ENCODE measurements at regions not wholly inside any gene's neighbourhood (a gene's known extent, or its start where the extent isn't known, plus 50 kb on each side); places are given as distances from the start of the nearest gene placed in this dataset.

DNA sequence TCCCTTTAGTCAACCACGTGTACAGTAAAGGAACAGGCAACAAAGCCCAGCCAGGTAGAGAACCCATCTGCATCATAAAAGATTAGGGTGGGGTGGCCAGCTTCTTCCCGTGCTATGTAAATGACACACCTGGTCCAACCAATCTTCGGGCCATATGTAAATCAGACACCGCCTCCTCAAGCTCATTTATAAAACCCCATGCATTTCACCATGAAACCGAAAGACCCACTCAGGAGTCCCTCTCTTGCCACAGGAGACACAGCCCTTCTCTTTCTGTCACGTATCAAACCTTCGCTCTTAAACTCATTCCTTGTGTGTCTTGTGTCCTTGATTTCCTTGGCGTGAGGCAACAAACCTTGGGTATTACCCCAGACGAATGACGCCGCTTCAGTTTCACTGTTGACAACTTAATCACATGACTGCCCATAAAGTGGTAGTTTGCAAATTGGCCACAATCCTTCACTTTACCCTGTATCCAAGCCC, 59.8 kb upstream of the TBPL2 start:
- Histone ChIP-seq H3K27ac (ENCODE audit: low read depth, low read length) (no peak overlapping the region), H3K9ac (ENCODE audit: low read length) (no peak overlapping the region), H3K4me3 (ENCODE audit: low read length) (peak overlapping the region; percentile 3)

GRCh38 chr14:55500708-55501107, 60.3 kb upstream of the TBPL2 start:
- no peaks in the 10 kb centered on the region for H3K27me3 ChIP-seq (ENCODE audit: control insufficient read depth, insufficient read depth, low read length)
- no peaks in the 10 kb centered on the region for H3K4me1 ChIP-seq (ENCODE audit: control insufficient read depth, insufficient read depth, low read length)
- no peaks in the 10 kb centered on the region for H3K36me3 ChIP-seq (ENCODE audit: control insufficient read depth, insufficient read depth, low read length)
- no peak overlapping the region for H3K4me3 ChIP-seq (ENCODE audit: low read length)
- no peak overlapping the region for H3K9ac ChIP-seq (ENCODE audit: low read length)
- H3K27ac ChIP-seq (ENCODE audit: low read depth, low read length): no peak overlapping the region

More for the DNA sequence above, 59.8 kb upstream of the TBPL2 start:
- Histone ChIP-seq H3K27me3 (ENCODE audit: control insufficient read depth, insufficient read depth, low read length) (no peaks in the 10 kb centered on the region), H3K36me3 (ENCODE audit: control insufficient read depth, insufficient read depth, low read length) (no peaks in the 10 kb centered on the region), H3K4me1 (ENCODE audit: control insufficient read depth, insufficient read depth, low read length) (no peaks in the 10 kb centered on the region)

- Histone ChIP-seq H3K4me1 (ENCODE audit: control insufficient read depth, insufficient read depth, low read length) (no peaks in the 10 kb centered on the region), H3K27me3 (ENCODE audit: control insufficient read depth, insufficient read depth, low read length) (no peaks in the 10 kb centered on the region), H3K9ac (ENCODE audit: low read length) (no peak overlapping the region), H3K4me3 (ENCODE audit: low read length) (no peak overlapping the region), H3K27ac (ENCODE audit: low read depth, low read length) (no peak overlapping the region), H3K36me3 (ENCODE audit: control insufficient read depth, insufficient read depth, low read length) (no peaks in the 10 kb centered on the region)
Measured at GRCh38 chr14:55502746-55503284, 62.4 kb upstream of the TBPL2 start.

DNA sequence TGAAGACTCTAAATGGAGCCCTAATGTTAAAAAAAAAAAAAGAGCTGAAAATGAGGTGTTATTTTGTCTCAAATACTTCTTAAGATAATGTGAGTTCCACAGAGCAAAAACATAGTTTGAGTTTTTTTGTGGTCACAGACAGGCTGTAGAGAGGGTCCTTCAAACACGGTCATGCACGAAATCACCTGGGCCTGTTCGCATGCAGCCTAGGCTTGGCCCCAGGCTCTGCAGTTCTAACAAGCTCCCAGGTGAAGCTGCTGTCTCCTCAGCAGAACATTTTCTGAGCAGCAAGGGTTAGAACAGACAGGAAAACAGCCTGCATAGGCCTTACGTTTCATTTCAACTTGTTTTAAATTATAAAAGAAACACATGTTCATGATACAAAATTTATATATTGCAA, 65.4 kb upstream of the TBPL2 start:
- no peak overlapping the region for H3K27ac ChIP-seq (ENCODE audit: low read depth, low read length)
- H3K4me1 ChIP-seq (ENCODE audit: control insufficient read depth, insufficient read depth, low read length): no peaks in the 10 kb centered on the region
- H3K36me3 ChIP-seq (ENCODE audit: control insufficient read depth, insufficient read depth, low read length): no peaks in the 10 kb centered on the region
- no peak overlapping the region for H3K4me3 ChIP-seq (ENCODE audit: low read length)
- no peaks in the 10 kb centered on the region for H3K27me3 ChIP-seq (ENCODE audit: control insufficient read depth, insufficient read depth, low read length)
- H3K9ac ChIP-seq (ENCODE audit: low read length): no peak overlapping the region

- Histone ChIP-seq H3K9ac (ENCODE audit: low read length) (no peak overlapping the region), H3K36me3 (ENCODE audit: control insufficient read depth, insufficient read depth, low read length) (no peaks in the 10 kb centered on the region), H3K27me3 (ENCODE audit: control insufficient read depth, insufficient read depth, low read length) (no peaks in the 10 kb centered on the region), H3K4me3 (ENCODE audit: low read length) (no peak overlapping the region), H3K4me1 (ENCODE audit: control insufficient read depth, insufficient read depth, low read length) (no peaks in the 10 kb centered on the region), H3K27ac (ENCODE audit: low read depth, low read length) (no peak overlapping the region)
Measured at GRCh38 chr14:55508676-55509075, 68.3 kb upstream of the TBPL2 start.

GRCh38 chr14:55512421-55512820, 67.6 kb upstream of the KTN1 start:
- Histone ChIP-seq H3K27ac (ENCODE audit: low read depth, low read length) (no peak overlapping the region), H3K4me1 (ENCODE audit: control insufficient read depth, insufficient read depth, low read length) (no peaks in the 10 kb centered on the region), H3K27me3 (ENCODE audit: control insufficient read depth, insufficient read depth, low read length) (no peaks in the 10 kb centered on the region), H3K9ac (ENCODE audit: low read length) (no peak overlapping the region), H3K36me3 (ENCODE audit: control insufficient read depth, insufficient read depth, low read length) (no peaks in the 10 kb centered on the region), H3K4me3 (ENCODE audit: low read length) (no peak overlapping the region)

DNA sequence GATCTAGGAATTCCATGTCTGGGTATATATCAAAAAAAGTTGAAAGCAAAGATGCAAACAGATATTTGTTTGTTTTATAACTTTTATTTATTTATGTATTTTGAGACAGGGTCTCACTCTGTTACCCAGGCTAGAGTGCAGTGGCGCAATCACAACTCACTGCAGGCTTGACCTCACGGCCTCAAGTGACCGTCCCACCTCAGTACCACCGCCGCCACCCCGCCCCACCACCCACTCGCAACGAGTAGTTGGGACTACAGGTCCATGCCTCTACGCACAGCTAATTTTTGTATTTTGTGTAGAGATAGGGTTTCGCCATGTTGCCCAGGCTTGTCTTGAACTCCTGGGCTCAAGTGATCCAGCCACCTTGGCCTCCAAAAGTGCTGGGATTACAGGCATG, 66.5 kb upstream of the KTN1 start:
- Histone ChIP-seq H3K27me3 (ENCODE audit: control insufficient read depth, insufficient read depth, low read length) (no peaks in the 10 kb centered on the region), H3K36me3 (ENCODE audit: control insufficient read depth, insufficient read depth, low read length) (no peaks in the 10 kb centered on the region), H3K9ac (ENCODE audit: low read length) (no peak overlapping the region), H3K4me1 (ENCODE audit: control insufficient read depth, insufficient read depth, low read length) (no peaks in the 10 kb centered on the region), H3K4me3 (ENCODE audit: low read length) (no peak overlapping the region), H3K27ac (ENCODE audit: low read depth, low read length) (no peak overlapping the region)

DNA sequence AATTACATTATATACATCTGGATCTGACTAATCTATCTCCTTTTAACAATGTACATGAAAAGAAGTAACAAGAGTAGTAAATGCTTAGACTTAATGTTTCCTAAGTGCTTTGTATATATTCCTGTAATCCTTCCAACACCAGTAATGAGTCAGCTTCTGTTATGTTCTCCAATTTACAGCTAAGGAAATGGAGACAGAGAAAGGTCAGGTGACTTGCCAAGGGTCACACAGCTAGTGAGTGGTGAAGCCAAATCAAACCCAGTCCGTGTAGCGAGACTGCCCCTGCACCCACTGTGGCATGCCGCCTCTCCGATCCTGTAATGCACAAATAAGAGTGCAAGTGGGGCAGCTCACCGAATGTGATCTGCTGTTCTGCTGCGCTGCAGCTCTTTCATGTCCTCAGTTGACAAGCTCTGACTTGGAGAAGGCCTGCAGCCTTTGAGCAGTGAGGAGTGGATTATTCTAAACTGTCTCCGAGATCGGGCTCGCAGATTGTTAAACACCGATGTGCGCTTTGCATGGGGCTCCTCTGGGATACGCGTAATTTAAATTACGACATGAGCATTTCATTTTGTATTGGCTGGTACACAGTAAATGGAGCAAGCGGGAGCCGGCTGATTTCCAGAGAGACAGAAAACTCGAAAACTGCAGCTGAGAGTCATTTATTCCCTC, 65.1 kb upstream of the KTN1 start:
- Histone ChIP-seq H3K9ac (ENCODE audit: low read length) (no peak overlapping the region), H3K4me3 (ENCODE audit: low read length) (no peak overlapping the region), H3K4me1 (ENCODE audit: control insufficient read depth, insufficient read depth, low read length) (no peaks in the 10 kb centered on the region), H3K27ac (ENCODE audit: low read depth, low read length) (no peak overlapping the region), H3K36me3 (ENCODE audit: control insufficient read depth, insufficient read depth, low read length) (no peaks in the 10 kb centered on the region), H3K27me3 (ENCODE audit: control insufficient read depth, insufficient read depth, low read length) (no peaks in the 10 kb centered on the region)

- H3K27me3 ChIP-seq (ENCODE audit: control insufficient read depth, insufficient read depth, low read length): no peaks in the 10 kb centered on the region
- H3K4me3 ChIP-seq (ENCODE audit: low read length): no peak overlapping the region
- H3K36me3 ChIP-seq (ENCODE audit: control insufficient read depth, insufficient read depth, low read length): no peaks in the 10 kb centered on the region
- no peak overlapping the region for H3K9ac ChIP-seq (ENCODE audit: low read length)
- H3K4me1 ChIP-seq (ENCODE audit: control insufficient read depth, insufficient read depth, low read length): no peaks in the 10 kb centered on the region
- H3K27ac ChIP-seq (ENCODE audit: low read depth, low read length): no peak overlapping the region
Measured at GRCh38 chr14:55516776-55517175, 63.2 kb upstream of the KTN1 start.

DNA sequence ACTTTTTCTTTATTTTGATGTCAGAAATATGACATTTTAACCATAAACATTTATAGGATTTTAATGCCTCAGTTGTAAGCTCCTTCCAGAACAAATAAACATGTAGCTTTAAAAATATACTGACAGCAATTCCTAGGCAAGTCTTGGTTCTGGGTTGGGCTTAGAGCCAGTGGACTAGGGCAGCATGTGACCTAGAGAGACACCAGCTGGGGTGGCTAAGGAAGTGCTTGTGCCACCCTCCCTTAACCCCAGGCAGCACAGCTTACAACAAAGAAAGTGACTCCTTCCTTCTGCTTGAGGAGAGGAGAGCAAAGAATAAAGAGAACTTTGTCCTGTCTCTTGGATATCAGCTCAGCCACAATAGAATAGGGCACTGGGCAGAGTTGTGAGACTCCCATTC, 61.6 kb upstream of the KTN1 start:
- H3K4me3 ChIP-seq (ENCODE audit: low read length): no peak overlapping the region
- no peaks in the 10 kb centered on the region for H3K27me3 ChIP-seq (ENCODE audit: control insufficient read depth, insufficient read depth, low read length)
- no peak overlapping the region for H3K9ac ChIP-seq (ENCODE audit: low read length)
- H3K36me3 ChIP-seq (ENCODE audit: control insufficient read depth, insufficient read depth, low read length): no peaks in the 10 kb centered on the region
- H3K27ac ChIP-seq (ENCODE audit: low read depth, low read length): no peak overlapping the region
- H3K4me1 ChIP-seq (ENCODE audit: control insufficient read depth, insufficient read depth, low read length): no peaks in the 10 kb centered on the region

- Histone ChIP-seq H3K36me3 (ENCODE audit: control insufficient read depth, insufficient read depth, low read length) (no peaks in the 10 kb centered on the region), H3K9ac (ENCODE audit: low read length) (no peak overlapping the region), H3K27ac (ENCODE audit: low read depth, low read length) (no peak overlapping the region), H3K4me1 (ENCODE audit: control insufficient read depth, insufficient read depth, low read length) (no peaks in the 10 kb centered on the region), H3K27me3 (ENCODE audit: control insufficient read depth, insufficient read depth, low read length) (no peaks in the 10 kb centered on the region), H3K4me3 (ENCODE audit: low read length) (no peak overlapping the region)
Measured at GRCh38 chr14:55519473-55520080, 60.4 kb upstream of the KTN1 start.

DNA sequence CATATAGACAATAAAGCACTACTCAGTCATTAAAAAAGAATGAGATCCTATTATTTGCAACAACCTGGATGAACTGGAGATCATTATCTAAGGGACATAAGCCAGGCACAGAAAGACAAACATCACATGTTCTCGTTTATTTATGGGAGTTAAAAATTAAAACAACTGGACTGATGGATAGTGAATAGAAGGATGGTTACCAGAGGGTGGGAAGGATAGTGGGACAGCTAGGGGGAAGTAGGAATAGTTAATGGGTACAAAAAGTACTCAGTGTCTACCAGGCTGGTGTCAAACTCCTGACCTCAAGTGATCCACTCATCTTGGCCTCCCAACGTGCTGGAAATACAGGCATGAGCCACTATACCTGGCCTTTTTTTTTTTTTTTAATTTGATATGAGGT, 56.7 kb upstream of the KTN1 start:
- no peak overlapping the region for H3K27ac ChIP-seq (ENCODE audit: low read depth, low read length)
- no peaks in the 10 kb centered on the region for H3K27me3 ChIP-seq (ENCODE audit: control insufficient read depth, insufficient read depth, low read length)
- no peaks in the 10 kb centered on the region for H3K36me3 ChIP-seq (ENCODE audit: control insufficient read depth, insufficient read depth, low read length)
- H3K4me3 ChIP-seq (ENCODE audit: low read length): no peak overlapping the region
- no peaks in the 10 kb centered on the region for H3K4me1 ChIP-seq (ENCODE audit: control insufficient read depth, insufficient read depth, low read length)
- no peak overlapping the region for H3K9ac ChIP-seq (ENCODE audit: low read length)

All from rectal smooth muscle tissue (tissue), 1 donor.